ENCODE measurements at regions not wholly inside any gene's neighbourhood (a gene's known extent, or its start where the extent isn't known, plus 50 kb on each side); places are given as distances from the start of the nearest gene placed in this dataset.
"Not testable (repeated sequence)": the region's sequence is repeated elsewhere in the genome, so short reads cannot be mapped to it uniquely, and the experiment has no call there.

GRCh38 chr6:167747645-167748044 lies 79.1 kb upstream of the AFDN start:
- no peak for TF ChIP-seq CTCF (IDR thresholded peaks at IDR 0.05; ENCODE audit: low read depth, low read length)
- no peak for DNase-seq (ENCODE audit: low read depth)
- H3K4me3 ChIP-seq (ENCODE audit: low read depth, low read length), result no peak overlapping the region

GRCh38 chr6:167748046-167748445 lies 78.7 kb upstream of the AFDN start:
- no peak for TF ChIP-seq POLR2A (IDR thresholded peaks at IDR 0.05; ENCODE audit: extremely low read depth, insufficient read length)
- no peak for TF ChIP-seq MAX (IDR thresholded peaks at IDR 0.05; ENCODE audit: low read depth, low read length)
- no peak for TF ChIP-seq CTCF (IDR thresholded peaks at IDR 0.05; ENCODE audit: low read depth, low read length)
- TF ChIP-seq MYC (IDR thresholded peaks at IDR 0.05; ENCODE audit: low read depth, low read length), result no peak
- H3K4me3 ChIP-seq (ENCODE audit: low read depth, low read length), result no peak overlapping the region
- no peak for DNase-seq (ENCODE audit: low read depth)

- H3K4me3 ChIP-seq (ENCODE audit: low read depth, low read length), result no peak overlapping the region
Observed at GRCh38 chr6:167748458-167749379, 78.0 kb upstream of the AFDN start.

GRCh38 chr6:167750956-167751358 lies 75.8 kb upstream of the AFDN start:
- H3K4me3 ChIP-seq (ENCODE audit: low read depth, low read length), result no peak overlapping the region
- DNase-seq (ENCODE audit: low read depth), result no peak
- TF ChIP-seq CTCF (IDR thresholded peaks at IDR 0.05; ENCODE audit: low read depth, low read length) (no peak), POLR2A (IDR thresholded peaks at IDR 0.05; ENCODE audit: extremely low read depth, insufficient read length) (no peak), MAX (IDR thresholded peaks at IDR 0.05; ENCODE audit: low read depth, low read length) (no peak), MYC (IDR thresholded peaks at IDR 0.05; ENCODE audit: low read depth, low read length) (no peak)

More at GRCh38 chr6:167748458-167749379, 78.0 kb upstream of the AFDN start:
- TF ChIP-seq MYC (IDR thresholded peaks at IDR 0.05; ENCODE audit: low read depth, low read length), result no peak
- TF ChIP-seq POLR2A (IDR thresholded peaks at IDR 0.05; ENCODE audit: extremely low read depth, insufficient read length), result no peak
- TF ChIP-seq CTCF (IDR thresholded peaks at IDR 0.05; ENCODE audit: low read depth, low read length), result no peak
- TF ChIP-seq MAX (IDR thresholded peaks at IDR 0.05; ENCODE audit: low read depth, low read length), result no peak
- no peak for DNase-seq (ENCODE audit: low read depth)

- no peak for TF ChIP-seq POLR2A (IDR thresholded peaks at IDR 0.05; ENCODE audit: extremely low read depth, insufficient read length)
- TF ChIP-seq CTCF (IDR thresholded peaks at IDR 0.05; ENCODE audit: low read depth, low read length), result no peak
- no peak for TF ChIP-seq MAX (IDR thresholded peaks at IDR 0.05; ENCODE audit: low read depth, low read length)
- no peak for TF ChIP-seq MYC (IDR thresholded peaks at IDR 0.05; ENCODE audit: low read depth, low read length)
- H3K4me3 ChIP-seq (ENCODE audit: low read depth, low read length), result no peak overlapping the region
- DNase-seq (ENCODE audit: low read depth), result no peak
Observed at GRCh38 chr6:167751579-167752115, 75.1 kb upstream of the AFDN start.

GRCh38 chr6:167753281-167753680 lies 73.4 kb upstream of the AFDN start:
- not testable (repeated sequence) for H3K4me3 ChIP-seq (ENCODE audit: low read depth, low read length); DNase-seq (ENCODE audit: low read depth)
